ENCODE measurements at regions not wholly inside any gene's neighbourhood (a gene's known extent, or its start where the extent isn't known, plus 50 kb on each side); places are given as distances from the start of the nearest gene placed in this dataset.

- peak in 1 of 5 donors; percentile 61 for DNase-seq
- intact Hi-C loops (cut with DNase I), result no loop called here
- FAIRE-seq, result no peak
These were observed 121.6 kb upstream of the IGFBP7 start for GRCh38 chr4:57231781-57232180.

GRCh38 chr4:57220734-57221133, 110.5 kb upstream of the IGFBP7 start:
- Histone ChIP-seq H3K27me3 (ENCODE audit: control insufficient read depth, insufficient read depth, low read length) (no peaks in the 10 kb centered on the region), H3K9ac (ENCODE audit: low read length in 3 of 3) (no peak overlapping the region), H3K27ac (ENCODE audit: low read depth in 2 of 2, low read length in 2 of 2) (no peak overlapping the region), H3K9me3 (ENCODE audit: control insufficient read depth in 2 of 3, insufficient read depth in 1 of 3, low read length in 3 of 3) (no peaks in the 10 kb centered on the region), H3K4me3 (ENCODE audit: low read length in 3 of 3) (no peak overlapping the region), H3K36me3 (ENCODE audit: control insufficient read depth in 2 of 3, insufficient read depth in 3 of 3, low read length in 3 of 3) (no peaks in the 10 kb centered on the region), H3K4me1 (ENCODE audit: control insufficient read depth in 2 of 3, insufficient read depth in 2 of 3, low read depth in 1 of 3, low read length in 3 of 3) (no peaks in the 10 kb centered on the region)
- TF ChIP-seq CTCF (IDR thresholded peaks at IDR 0.05; ENCODE audit: borderline replicate concordance, extremely low read depth, insufficient read depth), result no peak
- DNase-seq (no peak), FAIRE-seq (no peak)
- intact Hi-C loops (cut with DNase I), result no loop called here

More at GRCh38 chr4:57231781-57232180, 121.6 kb upstream of the IGFBP7 start:
- H3K27me3 ChIP-seq (ENCODE audit: control insufficient read depth, insufficient read depth, low read length), result no peaks in the 10 kb centered on the region
- H3K4me1 ChIP-seq (ENCODE audit: control insufficient read depth in 2 of 3, insufficient read depth in 2 of 3, low read depth in 1 of 3, low read length in 3 of 3), result peaks cover 0 to 3% (median 0%) of the 10 kb centered on the region in 3 donors
- peak overlapping the region in 1 of 3 donors; percentile 18 for H3K4me3 ChIP-seq (ENCODE audit: low read length in 3 of 3)
- TF ChIP-seq CTCF (IDR thresholded peaks at IDR 0.05; ENCODE audit: borderline replicate concordance, extremely low read depth, insufficient read depth), result no peak
- no peak overlapping the region for H3K9ac ChIP-seq (ENCODE audit: low read length in 3 of 3)
- H3K27ac ChIP-seq (ENCODE audit: low read depth in 2 of 2, low read length in 2 of 2), result no peak overlapping the region
- no peaks in the 10 kb centered on the region for H3K36me3 ChIP-seq (ENCODE audit: control insufficient read depth in 2 of 3, insufficient read depth in 3 of 3, low read length in 3 of 3)
- H3K9me3 ChIP-seq (ENCODE audit: control insufficient read depth in 2 of 3, insufficient read depth in 1 of 3, low read length in 3 of 3), result no peaks in the 10 kb centered on the region

GRCh38 chr4:57220172-57220571, 110.0 kb upstream of the IGFBP7 start:
- Histone ChIP-seq H3K36me3 (ENCODE audit: control insufficient read depth in 2 of 3, insufficient read depth in 3 of 3, low read length in 3 of 3) (no peaks in the 10 kb centered on the region), H3K27ac (ENCODE audit: low read depth in 2 of 2, low read length in 2 of 2) (no peak overlapping the region), H3K4me1 (ENCODE audit: control insufficient read depth in 2 of 3, insufficient read depth in 2 of 3, low read depth in 1 of 3, low read length in 3 of 3) (no peaks in the 10 kb centered on the region), H3K27me3 (ENCODE audit: control insufficient read depth, insufficient read depth, low read length) (no peaks in the 10 kb centered on the region), H3K9me3 (ENCODE audit: control insufficient read depth in 2 of 3, insufficient read depth in 1 of 3, low read length in 3 of 3) (no peaks in the 10 kb centered on the region), H3K4me3 (ENCODE audit: low read length in 3 of 3) (no peak overlapping the region), H3K9ac (ENCODE audit: low read length in 3 of 3) (no peak overlapping the region)
- FAIRE-seq, result no peak
- intact Hi-C loops (cut with DNase I), result no loop called here
- DNase-seq, result no peak
- TF ChIP-seq CTCF (IDR thresholded peaks at IDR 0.05; ENCODE audit: borderline replicate concordance, extremely low read depth, insufficient read depth), result no peak

- H3K27ac ChIP-seq (ENCODE audit: low read depth in 2 of 2, low read length in 2 of 2), result no peak overlapping the region
- intact Hi-C loops (cut with DNase I), result no loop called here
- no peaks in the 10 kb centered on the region for H3K36me3 ChIP-seq (ENCODE audit: control insufficient read depth in 2 of 3, insufficient read depth in 3 of 3, low read length in 3 of 3)
- H3K9me3 ChIP-seq (ENCODE audit: control insufficient read depth in 2 of 3, insufficient read depth in 1 of 3, low read length in 3 of 3), result no peaks in the 10 kb centered on the region
- no peak for FAIRE-seq
- H3K4me1 ChIP-seq (ENCODE audit: control insufficient read depth in 2 of 3, insufficient read depth in 2 of 3, low read depth in 1 of 3, low read length in 3 of 3), result no peaks in the 10 kb centered on the region
- DNase-seq, result no peak
- no peak overlapping the region for H3K9ac ChIP-seq (ENCODE audit: low read length in 3 of 3)
- TF ChIP-seq CTCF (IDR thresholded peaks at IDR 0.05; ENCODE audit: borderline replicate concordance, extremely low read depth, insufficient read depth), result no peak
- H3K27me3 ChIP-seq (ENCODE audit: control insufficient read depth, insufficient read depth, low read length), result no peaks in the 10 kb centered on the region
- H3K4me3 ChIP-seq (ENCODE audit: low read length in 3 of 3), result no peak overlapping the region
These were observed 109.2 kb upstream of the IGFBP7 start for GRCh38 chr4:57219431-57219830.

All from kidney (tissue), 13 donors.